ENCODE measurements at regions not wholly inside any gene's neighbourhood (a gene's known extent, or its start where the extent isn't known, plus 50 kb on each side); places are given as distances from the start of the nearest gene placed in this dataset.

- TF ChIP-seq GATA3 (IDR thresholded peaks at IDR 0.05; ENCODE audit: low read depth, low read length) = no peak
- no peak for TF ChIP-seq GATA2 (IDR thresholded peaks at IDR 0.05; ENCODE audit: low read depth, low read length)
Observed at GRCh38 chr10:22848509-22848908, 79.3 kb upstream of the ARMC3 start.
